ENCODE measurements at regions not wholly inside any gene's neighbourhood (a gene's known extent, or its start where the extent isn't known, plus 50 kb on each side); places are given as distances from the start of the nearest gene placed in this dataset.
"Not testable (repeated sequence)": the region's sequence is repeated elsewhere in the genome, so short reads cannot be mapped to it uniquely, and the experiment has no call there.

DNA sequence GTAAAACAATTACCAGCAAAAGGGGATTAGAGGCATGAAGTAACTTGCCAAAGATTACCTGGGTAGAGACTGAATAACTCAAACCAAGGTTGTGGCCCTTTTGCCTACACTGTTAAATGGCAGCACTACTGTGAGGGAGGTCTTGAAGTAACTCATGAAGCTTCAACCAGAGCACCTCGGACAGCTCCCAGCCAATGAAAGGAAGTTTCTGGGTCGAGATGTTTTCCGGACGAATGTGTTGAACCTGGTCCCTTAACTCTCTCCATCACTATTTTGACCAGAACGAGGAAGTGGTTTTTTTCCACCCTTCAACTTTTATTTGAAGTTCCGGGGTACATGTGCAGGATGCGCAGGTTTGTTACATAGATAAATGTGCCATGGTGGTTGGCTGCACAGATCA is 133.6 kb upstream of the PRKCQ start:
- no peak for DNase-seq

- no peak for DNase-seq
Observed at GRCh38 chr10:6713120-6713519, 133.0 kb upstream of the PRKCQ start.

- DNase-seq = no peak
Observed at GRCh38 chr10:6711881-6712280, 131.8 kb upstream of the PRKCQ start.

DNA sequence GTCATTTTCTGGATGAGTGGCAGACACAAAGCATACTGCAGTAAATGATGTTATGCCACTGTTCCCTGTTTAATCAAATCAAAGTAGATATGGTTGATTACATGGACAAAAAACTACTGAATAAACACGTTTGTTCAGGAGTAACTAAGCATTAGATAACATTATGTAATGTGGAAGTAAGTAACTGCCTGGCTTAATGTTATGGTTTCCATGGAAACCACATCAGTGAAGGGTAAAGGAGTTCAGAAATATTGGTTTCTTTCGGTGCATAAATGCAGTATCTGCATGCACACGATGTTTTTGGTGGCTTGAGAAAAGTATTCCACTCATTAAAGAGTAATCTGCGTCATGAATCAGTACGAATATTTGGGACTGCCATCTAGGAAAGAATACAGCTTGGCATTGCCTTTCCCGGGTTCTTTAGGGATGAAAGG is 131.3 kb upstream of the PRKCQ start:
- DNase-seq = no peak

GRCh38 chr10:6707352-6707751 is 127.3 kb upstream of the PRKCQ start:
- no peak for DNase-seq

- DNase-seq = no peak
Observed at GRCh38 chr10:6706725-6707124, 126.6 kb upstream of the PRKCQ start.

DNA sequence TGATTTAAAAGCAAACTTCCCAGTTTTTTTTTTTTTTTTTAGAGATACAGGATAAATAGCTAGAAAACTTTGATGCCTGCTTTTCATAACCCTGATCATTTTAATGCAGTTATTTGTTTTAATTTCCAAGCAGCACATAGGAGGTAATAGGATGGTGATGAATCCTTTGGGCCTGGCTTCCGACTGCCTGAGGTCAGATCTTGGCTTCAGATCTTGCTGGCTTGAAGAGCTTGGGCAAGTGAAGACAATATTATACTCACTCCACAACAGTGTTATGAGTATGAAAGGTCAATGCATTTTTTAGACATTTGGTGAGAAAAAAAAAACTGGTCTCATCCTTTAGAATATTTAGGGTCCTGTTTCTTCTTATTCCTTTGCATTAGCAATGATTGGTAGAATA is 124.8 kb upstream of the PRKCQ start:
- no peak for DNase-seq

- DNase-seq = not testable (repeated sequence)
Observed at GRCh38 chr10:6702833-6703232, 122.8 kb upstream of the PRKCQ start.

- DNase-seq = no peak
Observed at GRCh38 chr10:6702030-6702429, 122.0 kb upstream of the PRKCQ start.

- no peak for DNase-seq
Observed at GRCh38 chr10:6701289-6701688, 121.2 kb upstream of the PRKCQ start.

DNA sequence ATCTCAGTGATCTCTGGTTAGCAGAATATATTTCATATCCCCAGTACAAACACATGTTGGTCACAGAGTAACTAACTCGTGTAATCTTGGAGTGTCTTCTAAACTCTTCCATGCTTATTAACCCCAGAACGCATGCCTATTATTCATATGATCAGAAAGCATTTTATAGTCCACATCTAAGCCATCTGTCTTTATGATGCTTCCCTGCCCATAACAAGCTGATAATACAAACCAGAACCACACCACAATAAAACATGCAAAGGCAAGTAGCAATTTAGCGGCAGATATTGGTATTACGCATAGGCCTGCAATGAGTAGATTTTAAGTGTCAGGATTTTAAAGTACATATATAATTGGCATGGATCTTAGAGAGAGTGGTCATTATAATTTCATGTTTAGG is 120.0 kb upstream of the PRKCQ start:
- no peak for DNase-seq

- no peak for DNase-seq
Observed at GRCh38 chr10:6699336-6699735, 119.3 kb upstream of the PRKCQ start.

DNA sequence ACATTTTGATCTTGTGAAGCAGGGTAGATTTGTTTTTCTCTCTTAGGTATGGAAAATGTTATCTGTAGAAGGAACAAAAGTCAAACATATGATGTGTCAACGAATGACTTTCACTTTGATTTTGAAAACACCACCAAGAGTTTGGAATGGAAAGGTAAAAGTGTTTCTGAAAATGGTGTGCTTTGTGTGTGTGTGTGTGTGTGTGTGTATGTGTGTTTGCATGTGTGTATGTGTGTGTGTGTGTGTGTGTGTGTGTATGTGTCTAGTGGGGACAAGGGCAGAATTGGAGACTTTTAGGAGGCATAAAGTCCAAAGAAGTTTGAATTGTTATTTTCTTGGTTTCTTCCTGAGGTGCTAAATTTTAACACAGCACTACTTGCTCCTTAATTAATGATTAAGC is 115.4 kb upstream of the PRKCQ start:
- DNase-seq = no peak

- DNase-seq = no peak
Observed at GRCh38 chr10:6694447-6695140, 114.5 kb upstream of the PRKCQ start.

DNA sequence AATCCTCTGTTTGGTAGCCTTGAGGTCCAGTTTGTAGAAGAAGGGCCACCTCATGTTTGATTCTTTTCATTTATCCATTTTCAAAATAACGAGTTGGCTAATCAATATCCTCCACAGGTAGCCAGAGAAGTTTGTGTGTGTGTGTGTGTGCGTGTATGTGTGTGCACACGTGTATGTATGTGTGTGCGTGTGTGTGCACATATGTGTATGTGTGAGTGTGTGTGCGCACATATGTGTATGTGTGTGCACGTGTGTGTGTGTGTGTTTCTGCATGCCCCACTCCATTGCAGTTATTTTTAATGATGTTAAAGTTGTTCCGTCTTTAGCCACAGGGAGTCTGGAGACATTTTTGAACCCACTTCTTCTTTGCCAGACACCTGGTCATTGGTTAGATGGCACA is 112.8 kb upstream of the PRKCQ start:
- DNase-seq = no peak

GRCh38 chr10:6692103-6692502 is 112.0 kb upstream of the PRKCQ start:
- no peak for DNase-seq

- no peak for DNase-seq
Observed at GRCh38 chr10:6689036-6689435, 109.0 kb upstream of the PRKCQ start.

DNA sequence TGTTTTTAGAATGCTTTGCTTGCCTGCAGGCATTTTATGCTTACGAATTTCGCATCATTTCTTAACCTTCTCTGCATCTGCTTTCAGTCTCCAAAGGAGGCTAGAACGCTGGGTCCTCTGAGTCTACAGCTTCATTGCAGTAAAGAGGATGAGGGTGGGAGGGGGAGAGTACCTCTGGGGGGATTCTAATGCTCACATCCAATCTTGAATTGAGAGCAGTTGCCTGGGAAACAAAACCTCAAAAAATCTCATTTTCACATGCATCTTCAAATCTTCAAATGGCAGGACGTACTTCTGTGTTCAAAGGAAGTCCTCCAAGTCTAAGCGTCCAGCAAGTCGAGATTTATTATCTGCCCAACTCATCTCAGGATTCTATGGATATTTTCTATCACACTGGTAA is 100.7 kb upstream of the PRKCQ start:
- no peak for DNase-seq

DNA sequence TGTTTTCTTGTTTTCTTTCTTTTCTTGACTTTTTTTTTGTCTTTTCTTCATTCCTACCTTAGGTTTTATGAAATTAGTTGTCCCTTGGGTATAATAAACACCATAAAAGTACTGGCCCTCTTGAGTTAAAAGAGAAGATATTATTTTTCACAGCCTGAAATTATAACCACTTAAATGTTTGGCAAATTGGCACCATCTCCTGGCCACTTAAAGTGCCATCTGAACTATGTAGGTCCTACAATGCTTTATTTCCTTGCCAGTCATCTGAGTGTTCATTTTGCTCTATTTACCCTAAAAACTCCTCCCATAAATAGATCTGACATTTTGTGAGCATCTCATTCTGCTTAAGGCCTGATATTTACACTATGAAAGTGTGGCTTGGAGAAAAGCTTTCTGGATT is 98.9 kb upstream of the PRKCQ start:
- DNase-seq = no peak

- peak; percentile 20 for DNase-seq
Observed at GRCh38 chr10:6678211-6678803, 98.2 kb upstream of the PRKCQ start.

DNA sequence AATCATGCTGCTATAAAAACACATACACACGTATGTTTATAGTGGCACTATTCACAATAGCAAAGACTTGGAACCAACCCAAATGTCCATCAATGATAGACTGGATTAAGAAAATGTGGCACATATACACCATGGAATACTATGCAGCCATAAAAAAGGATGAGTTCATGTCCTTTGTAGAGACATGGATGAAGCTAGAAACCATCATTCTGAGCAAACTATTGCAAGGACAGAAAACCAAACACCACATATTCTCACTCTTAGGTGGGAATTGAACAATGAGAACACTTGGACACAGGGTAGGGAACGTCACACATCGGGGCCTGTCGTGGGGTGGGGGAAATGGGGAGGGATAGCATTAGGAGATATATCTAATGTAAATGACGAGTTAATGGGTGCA is 97.1 kb upstream of the PRKCQ start:
- not testable (repeated sequence) for DNase-seq

DNA sequence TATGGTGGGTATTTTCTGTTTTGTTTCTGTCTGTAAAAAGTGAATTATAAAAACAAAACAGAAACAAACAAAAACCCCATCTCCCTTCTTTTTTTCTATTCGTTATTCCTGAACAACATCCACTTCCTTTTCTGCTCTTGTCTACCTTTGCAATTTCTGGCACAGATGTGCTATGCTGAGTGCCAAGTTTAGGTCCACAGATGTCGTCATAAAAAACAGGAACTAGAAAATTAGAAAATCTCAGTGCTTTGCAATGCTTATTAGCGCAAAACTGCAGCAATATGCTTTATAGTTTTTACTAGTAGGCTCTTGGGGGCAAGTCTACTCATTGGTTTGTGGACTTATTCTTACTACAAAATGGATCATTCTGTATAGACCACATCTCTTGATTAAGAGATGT is 94.2 kb upstream of the PRKCQ start:
- no peak for DNase-seq

DNA sequence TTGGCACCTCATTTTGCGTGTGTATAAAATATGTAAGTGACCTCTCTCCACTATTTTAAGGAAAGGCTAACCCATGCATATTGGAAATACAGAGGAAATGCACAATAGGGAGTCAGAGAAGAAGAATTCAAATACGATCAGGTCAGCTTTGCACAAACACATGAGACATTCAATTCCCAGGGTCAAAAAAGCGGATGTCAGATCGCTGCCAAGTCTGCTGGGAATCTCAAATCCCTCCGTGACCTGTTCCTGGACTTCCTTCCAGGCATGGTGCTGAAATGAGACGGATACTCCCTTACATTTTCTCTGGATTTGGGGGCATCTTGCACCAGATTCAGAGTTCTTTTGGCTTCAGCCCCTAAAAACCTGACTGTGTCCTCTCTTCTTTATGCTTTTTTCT is 91.9 kb upstream of the PRKCQ start:
- DNase-seq = no peak

GRCh38 chr10:6669269-6669859 is 89.3 kb upstream of the PRKCQ start:
- DNase-seq = peak; percentile 33

Data from NCI-H146 (cell line).